Ishikawa (cell line): ENCODE measurements at regions not wholly inside any gene's neighbourhood (a gene's known extent, or its start where the extent isn't known, plus 50 kb on each side); places are given as distances from the start of the nearest gene placed in this dataset.

Experiments
- CEBPB ChIP-seq: IDR thresholded peaks from 2 replicates; pipeline ENCODE4 v1.6.1; 2012
- CREB1 ChIP-seq: IDR thresholded peaks from 2 replicates; pipeline ENCODE4 v1.6.1; 2012; ENCODE audit warnings: low read depth
- EP300 ChIP-seq: IDR thresholded peaks from 2 replicates; pipeline ENCODE4 v1.6.1; 2012; ENCODE audit warnings: borderline replicate concordance
- FOXM1 ChIP-seq: IDR thresholded peaks from 2 replicates; pipeline ENCODE4 v1.6.1; 2012; ENCODE audit warnings: low read depth, borderline replicate concordance
- MAX ChIP-seq: IDR thresholded peaks from 2 replicates; pipeline ENCODE4 v1.6.1; 2012
- NFIC ChIP-seq: IDR thresholded peaks from 2 replicates; pipeline ENCODE4 v1.6.1; 2012
- RAD21 ChIP-seq: IDR thresholded peaks from 2 replicates; pipeline ENCODE4 v1.6.1; 2012; ENCODE audit warnings: low read depth
- TAF1 ChIP-seq: IDR thresholded peaks from 2 replicates; pipeline ENCODE4 v1.6.1; 2012; ENCODE audit warnings: low read depth, mild to moderate bottlenecking
- TCF12 ChIP-seq: IDR thresholded peaks from 2 replicates; pipeline ENCODE4 v1.6.1; 2012; ENCODE audit warnings: low read depth
- TEAD4 ChIP-seq: IDR thresholded peaks from 2 replicates; pipeline ENCODE4 v1.6.1; 2012
- YY1 ChIP-seq: IDR thresholded peaks from 2 replicates; pipeline ENCODE4 v1.6.1; 2012; ENCODE audit warnings: low read depth
- ZBTB7A ChIP-seq: IDR thresholded peaks from 2 replicates; pipeline ENCODE4 v1.6.1; 2012; ENCODE audit warnings: low read depth
- TF ChIP-seq, protein P1 (sequence below): IDR thresholded peaks from 2 replicates; pipeline ENCODE4 v1.6.1; 2012; ENCODE audit warnings: low read depth, mild to moderate bottlenecking
- TF ChIP-seq, protein P2 (sequence below): IDR thresholded peaks from 2 replicates; pipeline ENCODE4 v1.6.1; 2012

DNA sequence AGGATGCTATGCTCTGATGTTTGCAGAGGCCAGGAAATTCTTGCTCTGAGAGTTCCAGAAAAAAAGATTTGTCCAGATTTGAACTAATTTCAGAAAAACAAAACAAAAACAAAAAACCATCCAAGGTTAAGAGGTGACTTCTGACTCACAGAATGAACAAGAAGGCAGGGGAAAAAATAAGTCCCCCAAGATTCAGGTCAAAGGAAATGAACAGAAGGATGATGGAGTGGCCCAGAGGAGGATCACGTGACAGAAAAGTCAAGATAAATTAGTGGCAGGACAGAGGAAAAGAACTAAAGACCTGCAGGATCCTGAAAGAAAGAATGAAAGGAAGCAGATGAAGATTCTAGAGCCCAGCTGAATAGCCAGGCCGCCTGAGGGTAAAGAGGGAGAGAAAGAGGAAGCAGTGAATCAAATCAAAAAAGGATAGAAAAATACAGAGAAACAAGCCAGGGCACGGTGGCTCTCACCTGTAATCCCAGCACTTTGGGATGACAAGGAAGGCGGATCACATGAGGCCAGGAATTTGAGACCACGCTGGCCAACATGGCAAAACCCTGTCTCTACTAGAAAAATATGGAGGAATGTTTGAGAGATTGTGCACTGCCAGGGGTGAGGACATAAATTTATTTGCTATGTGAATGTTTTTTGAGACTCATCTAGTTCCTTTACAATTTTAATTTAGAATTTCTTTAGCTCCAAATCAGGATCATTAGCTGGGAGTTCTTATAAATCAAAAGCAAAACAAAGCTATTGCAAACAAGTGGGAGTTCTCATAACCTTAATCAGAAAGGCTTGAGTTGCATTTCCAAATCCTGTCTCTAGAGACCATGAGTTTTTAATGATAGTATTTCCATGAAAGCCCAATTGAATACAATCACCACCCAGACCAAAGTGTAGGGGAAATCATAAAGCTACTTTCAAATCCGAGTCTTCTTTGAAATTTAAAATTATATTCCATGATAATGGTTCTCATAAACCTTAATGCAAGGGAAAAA lies 217.1 kb upstream of the PLEKHG7 start:
- TF ChIP-seq CREB1, result no peak
- TF ChIP-seq ZBTB7A, result no peak
- TF ChIP-seq FOXM1, result no peak
- no peak for TF ChIP-seq TCF12
- no peak for TF ChIP-seq MAX
- no peak for TF ChIP-seq YY1
- no peak for TF ChIP-seq EP300
- no peak for TF ChIP-seq RAD21
- TF ChIP-seq NFIC, result no peak

DNA sequence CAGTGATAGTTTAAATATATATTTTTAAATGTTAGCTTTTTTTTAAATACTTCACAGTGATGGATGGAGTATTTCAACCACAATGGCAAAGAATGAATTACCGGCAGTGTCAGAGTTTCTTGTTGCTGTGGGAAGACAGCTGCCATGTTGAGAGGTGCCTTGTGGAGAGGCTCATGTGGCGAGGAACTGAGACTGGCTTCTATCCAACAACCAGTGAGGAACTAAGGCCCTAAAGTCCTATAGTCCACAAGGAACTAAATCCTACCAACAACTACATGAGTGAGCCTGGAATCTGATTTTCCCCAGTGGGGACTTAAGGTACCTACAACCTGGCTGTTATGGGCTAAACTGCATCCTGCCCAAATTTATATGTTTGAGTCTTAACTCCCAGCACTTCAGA lies 220.2 kb upstream of the PLEKHG7 start:
- no peak for TF ChIP-seq CREB1
- TF ChIP-seq TEAD4, result no peak

GRCh38 chr12:92481066-92481465 lies 221.7 kb upstream of the PLEKHG7 start:
- TF ChIP-seq TEAD4 (no peak), CEBPB (no peak), MAX (no peak), ZBTB7A (no peak), YY1 (no peak), RAD21 (no peak)
- TF ChIP-seq, protein P1, sequence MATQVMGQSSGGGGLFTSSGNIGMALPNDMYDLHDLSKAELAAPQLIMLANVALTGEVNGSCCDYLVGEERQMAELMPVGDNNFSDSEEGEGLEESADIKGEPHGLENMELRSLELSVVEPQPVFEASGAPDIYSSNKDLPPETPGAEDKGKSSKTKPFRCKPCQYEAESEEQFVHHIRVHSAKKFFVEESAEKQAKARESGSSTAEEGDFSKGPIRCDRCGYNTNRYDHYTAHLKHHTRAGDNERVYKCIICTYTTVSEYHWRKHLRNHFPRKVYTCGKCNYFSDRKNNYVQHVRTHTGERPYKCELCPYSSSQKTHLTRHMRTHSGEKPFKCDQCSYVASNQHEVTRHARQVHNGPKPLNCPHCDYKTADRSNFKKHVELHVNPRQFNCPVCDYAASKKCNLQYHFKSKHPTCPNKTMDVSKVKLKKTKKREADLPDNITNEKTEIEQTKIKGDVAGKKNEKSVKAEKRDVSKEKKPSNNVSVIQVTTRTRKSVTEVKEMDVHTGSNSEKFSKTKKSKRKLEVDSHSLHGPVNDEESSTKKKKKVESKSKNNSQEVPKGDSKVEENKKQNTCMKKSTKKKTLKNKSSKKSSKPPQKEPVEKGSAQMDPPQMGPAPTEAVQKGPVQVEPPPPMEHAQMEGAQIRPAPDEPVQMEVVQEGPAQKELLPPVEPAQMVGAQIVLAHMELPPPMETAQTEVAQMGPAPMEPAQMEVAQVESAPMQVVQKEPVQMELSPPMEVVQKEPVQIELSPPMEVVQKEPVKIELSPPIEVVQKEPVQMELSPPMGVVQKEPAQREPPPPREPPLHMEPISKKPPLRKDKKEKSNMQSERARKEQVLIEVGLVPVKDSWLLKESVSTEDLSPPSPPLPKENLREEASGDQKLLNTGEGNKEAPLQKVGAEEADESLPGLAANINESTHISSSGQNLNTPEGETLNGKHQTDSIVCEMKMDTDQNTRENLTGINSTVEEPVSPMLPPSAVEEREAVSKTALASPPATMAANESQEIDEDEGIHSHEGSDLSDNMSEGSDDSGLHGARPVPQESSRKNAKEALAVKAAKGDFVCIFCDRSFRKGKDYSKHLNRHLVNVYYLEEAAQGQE, result no peak

DNA sequence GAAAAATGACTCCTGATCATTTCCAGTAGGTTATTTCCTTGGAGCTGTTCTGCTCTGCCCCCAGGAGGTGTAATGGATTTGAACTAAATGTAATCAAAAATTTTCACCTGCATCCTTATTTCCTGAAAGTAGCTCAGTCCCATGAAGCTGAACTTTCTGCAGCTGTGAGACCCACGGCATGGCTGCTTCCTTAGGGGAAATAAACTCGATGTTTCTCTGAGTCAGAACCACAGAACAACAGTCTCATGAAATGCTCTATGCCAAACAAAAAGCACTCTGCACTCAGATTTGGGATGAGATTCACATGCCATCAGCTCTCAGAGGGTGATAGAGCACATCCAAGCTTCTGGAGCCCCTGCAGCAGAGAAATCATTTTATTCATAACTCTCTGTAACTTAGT lies 224.1 kb upstream of the PLEKHG7 start:
- TF ChIP-seq, protein P2, sequence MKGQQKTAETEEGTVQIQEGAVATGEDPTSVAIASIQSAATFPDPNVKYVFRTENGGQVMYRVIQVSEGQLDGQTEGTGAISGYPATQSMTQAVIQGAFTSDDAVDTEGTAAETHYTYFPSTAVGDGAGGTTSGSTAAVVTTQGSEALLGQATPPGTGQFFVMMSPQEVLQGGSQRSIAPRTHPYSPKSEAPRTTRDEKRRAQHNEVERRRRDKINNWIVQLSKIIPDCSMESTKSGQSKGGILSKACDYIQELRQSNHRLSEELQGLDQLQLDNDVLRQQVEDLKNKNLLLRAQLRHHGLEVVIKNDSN, result no peak
- TF ChIP-seq FOXM1 (no peak), EP300 (no peak), CREB1 (no peak)
- TF ChIP-seq, protein P1, result no peak

- TF ChIP-seq ZBTB7A, result no peak
- TF ChIP-seq RAD21, result no peak
- no peak for TF ChIP-seq MAX
- TF ChIP-seq TCF12, result no peak
- TF ChIP-seq CREB1, result no peak
- no peak for TF ChIP-seq EP300
- TF ChIP-seq YY1, result no peak
- TF ChIP-seq TEAD4, result no peak
Measured at GRCh38 chr12:92476844-92477243, 225.9 kb upstream of the PLEKHG7 start.

GRCh38 chr12:92473564-92473963 lies 229.2 kb upstream of the PLEKHG7 start:
- TF ChIP-seq TAF1 (no peak), YY1 (no peak), TEAD4 (no peak), ZBTB7A (no peak), NFIC (no peak), RAD21 (no peak), MAX (no peak), CEBPB (no peak), EP300 (no peak), FOXM1 (no peak)
- TF ChIP-seq, protein P2, result no peak
- TF ChIP-seq, protein P1, result no peak
